ENCODE measurements at regions not wholly inside any gene's neighbourhood (a gene's known extent, or its start where the extent isn't known, plus 50 kb on each side); places are given as distances from the start of the nearest gene placed in this dataset.

DNA sequence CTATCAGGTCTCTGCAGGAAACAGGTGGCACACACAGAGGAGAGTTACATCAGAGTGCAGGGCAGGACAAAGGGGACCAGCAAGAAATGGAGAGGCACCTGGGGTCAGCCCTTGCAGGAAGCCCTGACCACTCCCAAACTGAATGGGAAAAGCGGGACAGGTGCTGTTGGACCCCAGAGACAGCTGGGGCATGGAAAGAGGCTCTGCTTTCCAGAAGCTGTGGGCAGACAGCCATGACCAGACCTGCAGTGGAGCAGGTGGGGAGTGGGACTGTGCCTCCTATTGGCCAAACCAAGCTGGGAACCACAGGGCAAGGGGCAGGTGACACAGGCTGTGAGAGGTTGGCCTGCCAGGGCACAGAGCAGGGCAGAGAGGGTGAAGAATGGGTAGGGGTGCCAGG, 125.8 kb downstream of the BOD1 start (continued):
- TF ChIP-seq, protein P1, sequence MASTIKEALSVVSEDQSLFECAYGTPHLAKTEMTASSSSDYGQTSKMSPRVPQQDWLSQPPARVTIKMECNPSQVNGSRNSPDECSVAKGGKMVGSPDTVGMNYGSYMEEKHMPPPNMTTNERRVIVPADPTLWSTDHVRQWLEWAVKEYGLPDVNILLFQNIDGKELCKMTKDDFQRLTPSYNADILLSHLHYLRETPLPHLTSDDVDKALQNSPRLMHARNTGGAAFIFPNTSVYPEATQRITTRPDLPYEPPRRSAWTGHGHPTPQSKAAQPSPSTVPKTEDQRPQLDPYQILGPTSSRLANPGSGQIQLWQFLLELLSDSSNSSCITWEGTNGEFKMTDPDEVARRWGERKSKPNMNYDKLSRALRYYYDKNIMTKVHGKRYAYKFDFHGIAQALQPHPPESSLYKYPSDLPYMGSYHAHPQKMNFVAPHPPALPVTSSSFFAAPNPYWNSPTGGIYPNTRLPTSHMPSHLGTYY (CRISPR knock-in tag; IDR thresholded peaks at IDR 0.05), result no peak
- TF ChIP-seq, protein P2, sequence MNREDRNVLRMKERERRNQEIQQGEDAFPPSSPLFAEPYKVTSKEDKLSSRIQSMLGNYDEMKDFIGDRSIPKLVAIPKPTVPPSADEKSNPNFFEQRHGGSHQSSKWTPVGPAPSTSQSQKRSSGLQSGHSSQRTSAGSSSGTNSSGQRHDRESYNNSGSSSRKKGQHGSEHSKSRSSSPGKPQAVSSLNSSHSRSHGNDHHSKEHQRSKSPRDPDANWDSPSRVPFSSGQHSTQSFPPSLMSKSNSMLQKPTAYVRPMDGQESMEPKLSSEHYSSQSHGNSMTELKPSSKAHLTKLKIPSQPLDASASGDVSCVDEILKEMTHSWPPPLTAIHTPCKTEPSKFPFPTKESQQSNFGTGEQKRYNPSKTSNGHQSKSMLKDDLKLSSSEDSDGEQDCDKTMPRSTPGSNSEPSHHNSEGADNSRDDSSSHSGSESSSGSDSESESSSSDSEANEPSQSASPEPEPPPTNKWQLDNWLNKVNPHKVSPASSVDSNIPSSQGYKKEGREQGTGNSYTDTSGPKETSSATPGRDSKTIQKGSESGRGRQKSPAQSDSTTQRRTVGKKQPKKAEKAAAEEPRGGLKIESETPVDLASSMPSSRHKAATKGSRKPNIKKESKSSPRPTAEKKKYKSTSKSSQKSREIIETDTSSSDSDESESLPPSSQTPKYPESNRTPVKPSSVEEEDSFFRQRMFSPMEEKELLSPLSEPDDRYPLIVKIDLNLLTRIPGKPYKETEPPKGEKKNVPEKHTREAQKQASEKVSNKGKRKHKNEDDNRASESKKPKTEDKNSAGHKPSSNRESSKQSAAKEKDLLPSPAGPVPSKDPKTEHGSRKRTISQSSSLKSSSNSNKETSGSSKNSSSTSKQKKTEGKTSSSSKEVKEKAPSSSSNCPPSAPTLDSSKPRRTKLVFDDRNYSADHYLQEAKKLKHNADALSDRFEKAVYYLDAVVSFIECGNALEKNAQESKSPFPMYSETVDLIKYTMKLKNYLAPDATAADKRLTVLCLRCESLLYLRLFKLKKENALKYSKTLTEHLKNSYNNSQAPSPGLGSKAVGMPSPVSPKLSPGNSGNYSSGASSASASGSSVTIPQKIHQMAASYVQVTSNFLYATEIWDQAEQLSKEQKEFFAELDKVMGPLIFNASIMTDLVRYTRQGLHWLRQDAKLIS (CRISPR knock-in tag; IDR thresholded peaks at IDR 0.05; ENCODE audit: borderline replicate concordance), result no peak
- TF ChIP-seq TEAD1 (CRISPR knock-in tag; IDR thresholded peaks at IDR 0.05) (no peak), ELF4 (CRISPR knock-in tag; IDR thresholded peaks at IDR 0.05; ENCODE audit: low read depth) (no peak), NR1H2 (CRISPR knock-in tag; IDR thresholded peaks at IDR 0.05) (no peak), CBFB (CRISPR knock-in tag; IDR thresholded peaks at IDR 0.05; ENCODE audit: low read depth) (no peak)
- TF ChIP-seq, protein P3, sequence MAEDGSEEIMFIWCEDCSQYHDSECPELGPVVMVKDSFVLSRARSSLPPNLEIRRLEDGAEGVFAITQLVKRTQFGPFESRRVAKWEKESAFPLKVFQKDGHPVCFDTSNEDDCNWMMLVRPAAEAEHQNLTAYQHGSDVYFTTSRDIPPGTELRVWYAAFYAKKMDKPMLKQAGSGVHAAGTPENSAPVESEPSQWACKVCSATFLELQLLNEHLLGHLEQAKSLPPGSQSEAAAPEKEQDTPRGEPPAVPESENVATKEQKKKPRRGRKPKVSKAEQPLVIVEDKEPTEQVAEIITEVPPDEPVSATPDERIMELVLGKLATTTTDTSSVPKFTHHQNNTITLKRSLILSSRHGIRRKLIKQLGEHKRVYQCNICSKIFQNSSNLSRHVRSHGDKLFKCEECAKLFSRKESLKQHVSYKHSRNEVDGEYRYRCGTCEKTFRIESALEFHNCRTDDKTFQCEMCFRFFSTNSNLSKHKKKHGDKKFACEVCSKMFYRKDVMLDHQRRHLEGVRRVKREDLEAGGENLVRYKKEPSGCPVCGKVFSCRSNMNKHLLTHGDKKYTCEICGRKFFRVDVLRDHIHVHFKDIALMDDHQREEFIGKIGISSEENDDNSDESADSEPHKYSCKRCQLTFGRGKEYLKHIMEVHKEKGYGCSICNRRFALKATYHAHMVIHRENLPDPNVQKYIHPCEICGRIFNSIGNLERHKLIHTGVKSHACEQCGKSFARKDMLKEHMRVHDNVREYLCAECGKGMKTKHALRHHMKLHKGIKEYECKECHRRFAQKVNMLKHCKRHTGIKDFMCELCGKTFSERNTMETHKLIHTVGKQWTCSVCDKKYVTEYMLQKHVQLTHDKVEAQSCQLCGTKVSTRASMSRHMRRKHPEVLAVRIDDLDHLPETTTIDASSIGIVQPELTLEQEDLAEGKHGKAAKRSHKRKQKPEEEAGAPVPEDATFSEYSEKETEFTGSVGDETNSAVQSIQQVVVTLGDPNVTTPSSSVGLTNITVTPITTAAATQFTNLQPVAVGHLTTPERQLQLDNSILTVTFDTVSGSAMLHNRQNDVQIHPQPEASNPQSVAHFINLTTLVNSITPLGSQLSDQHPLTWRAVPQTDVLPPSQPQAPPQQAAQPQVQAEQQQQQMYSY (CRISPR knock-in tag; IDR thresholded peaks at IDR 0.05), result no peak

- Mint-ChIP-seq H3K4me3 (no peak overlapping the region), H3K27ac (no peak overlapping the region), H3K9me3 (no peaks in the 10 kb centered on the region), H3K36me3 (no peaks in the 10 kb centered on the region), H3K27me3 (ENCODE audit: low read depth) (no peaks in the 10 kb centered on the region; the same call in 1 of the 2 replicates), H3K4me1 (0 out of 2 replicates have a peak, but pooled peaks cover 3% of the 10 kb centered on the region)
- DNase-seq (ENCODE audit: low spot score), result no peak
- no peak for ATAC-seq
- POLR2A ChIA-PET, result no interaction called here
- CTCF ChIA-PET, result interaction anchor here (0.7 kb wide), 1 partner anchor 15 kb away, joined by 4 read pairs; no protein-coding TSS in a partner anchor
- TF ChIP-seq MLX (CRISPR knock-in tag; IDR thresholded peaks at IDR 0.05) (no peak), NR2C2 (CRISPR knock-in tag; IDR thresholded peaks at IDR 0.05) (no peak), EMX1 (CRISPR knock-in tag; IDR thresholded peaks at IDR 0.05) (no peak), NFATC4 (CRISPR knock-in tag; IDR thresholded peaks at IDR 0.05) (no peak), E2F5 (CRISPR knock-in tag; IDR thresholded peaks at IDR 0.05) (no peak), CTCF (IDR thresholded peaks at IDR 0.05) (no peak), TEAD4 (CRISPR knock-in tag; IDR thresholded peaks at IDR 0.05) (no peak), ATF1 (CRISPR knock-in tag; IDR thresholded peaks at IDR 0.05) (no peak), ZNF121 (CRISPR knock-in tag; IDR thresholded peaks at IDR 0.05) (no peak), NFYB (CRISPR knock-in tag; conservative IDR thresholded peaks at IDR 0.05; ENCODE audit: low read depth) (no peak), ZNF263 (CRISPR knock-in tag; IDR thresholded peaks at IDR 0.05; ENCODE audit: low read depth) (no peak), JUN (CRISPR knock-in tag; IDR thresholded peaks at IDR 0.05) (no peak), FOXJ3 (CRISPR knock-in tag; IDR thresholded peaks at IDR 0.05; ENCODE audit: borderline replicate concordance) (no peak)
- TF ChIP-seq, protein P4, sequence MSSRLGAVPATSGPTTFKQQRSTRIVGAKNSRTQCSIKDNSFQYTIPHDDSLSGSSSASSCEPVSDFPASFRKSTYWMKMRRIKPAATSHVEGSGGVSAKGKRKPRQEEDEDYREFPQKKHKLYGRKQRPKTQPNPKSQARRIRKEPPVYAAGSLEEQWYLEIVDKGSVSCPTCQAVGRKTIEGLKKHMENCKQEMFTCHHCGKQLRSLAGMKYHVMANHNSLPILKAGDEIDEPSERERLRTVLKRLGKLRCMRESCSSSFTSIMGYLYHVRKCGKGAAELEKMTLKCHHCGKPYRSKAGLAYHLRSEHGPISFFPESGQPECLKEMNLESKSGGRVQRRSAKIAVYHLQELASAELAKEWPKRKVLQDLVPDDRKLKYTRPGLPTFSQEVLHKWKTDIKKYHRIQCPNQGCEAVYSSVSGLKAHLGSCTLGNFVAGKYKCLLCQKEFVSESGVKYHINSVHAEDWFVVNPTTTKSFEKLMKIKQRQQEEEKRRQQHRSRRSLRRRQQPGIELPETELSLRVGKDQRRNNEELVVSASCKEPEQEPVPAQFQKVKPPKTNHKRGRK (CRISPR knock-in tag; IDR thresholded peaks at IDR 0.05; ENCODE audit: borderline replicate concordance), result no peak
- TF ChIP-seq, protein P5, sequence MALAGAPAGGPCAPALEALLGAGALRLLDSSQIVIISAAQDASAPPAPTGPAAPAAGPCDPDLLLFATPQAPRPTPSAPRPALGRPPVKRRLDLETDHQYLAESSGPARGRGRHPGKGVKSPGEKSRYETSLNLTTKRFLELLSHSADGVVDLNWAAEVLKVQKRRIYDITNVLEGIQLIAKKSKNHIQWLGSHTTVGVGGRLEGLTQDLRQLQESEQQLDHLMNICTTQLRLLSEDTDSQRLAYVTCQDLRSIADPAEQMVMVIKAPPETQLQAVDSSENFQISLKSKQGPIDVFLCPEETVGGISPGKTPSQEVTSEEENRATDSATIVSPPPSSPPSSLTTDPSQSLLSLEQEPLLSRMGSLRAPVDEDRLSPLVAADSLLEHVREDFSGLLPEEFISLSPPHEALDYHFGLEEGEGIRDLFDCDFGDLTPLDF (CRISPR knock-in tag; IDR thresholded peaks at IDR 0.05), result no peak
Observed at GRCh38 chr5:173488144-173488543, 128.3 kb downstream of the BOD1 start.

Measured in WTC11 (cell line).